Neural progenitor cell (in vitro differentiated cells): ENCODE measurements at regions not wholly inside any gene's neighbourhood (a gene's known extent, or its start where the extent isn't known, plus 50 kb on each side); places are given as distances from the start of the nearest gene placed in this dataset.

Experiments
- EZH2 ChIP-seq: fragments of 200-600 bp; sonication (generic); IDR thresholded peaks from 2 replicates; pipeline ENCODE4 v1.6.1; 2017; ENCODE audit warnings: antibody characterized with exemption, mild to moderate bottlenecking, moderate library complexity
- EZH2phosphoT487 ChIP-seq: fragments of 200-600 bp; sonication (generic); IDR thresholded peaks from 2 replicates; pipeline ENCODE4 v1.6.1; 2017; ENCODE audit warnings: antibody characterized with exemption
- TF ChIP-seq, protein P1 (sequence below): fragments of 200-600 bp; sonication (generic); IDR thresholded peaks from 2 replicates; pipeline ENCODE4 v1.5.1; 2017; ENCODE audit warnings: antibody characterized with exemption, mild to moderate bottlenecking

DNA sequence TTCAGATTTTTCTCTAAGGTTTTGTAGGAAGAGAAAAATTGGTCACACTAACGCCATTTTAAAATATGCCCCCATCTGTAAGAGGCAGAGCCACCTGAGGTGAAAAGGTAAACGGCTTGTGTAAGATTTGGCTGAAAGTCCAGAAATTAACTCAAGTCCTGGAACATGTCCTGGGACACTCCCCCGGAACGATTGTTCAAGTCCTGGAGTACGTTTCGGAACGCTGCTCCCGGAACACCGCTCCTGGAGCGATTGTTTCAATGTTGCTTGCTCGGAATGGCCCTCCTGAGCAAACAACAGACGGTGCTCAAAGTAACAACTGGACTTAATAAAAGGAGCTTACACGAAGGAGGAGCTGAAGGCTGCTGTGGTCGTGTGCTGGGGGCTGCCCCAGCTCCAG lies 796.5 kb upstream of the SLIT2 start:
- TF ChIP-seq, protein P1, sequence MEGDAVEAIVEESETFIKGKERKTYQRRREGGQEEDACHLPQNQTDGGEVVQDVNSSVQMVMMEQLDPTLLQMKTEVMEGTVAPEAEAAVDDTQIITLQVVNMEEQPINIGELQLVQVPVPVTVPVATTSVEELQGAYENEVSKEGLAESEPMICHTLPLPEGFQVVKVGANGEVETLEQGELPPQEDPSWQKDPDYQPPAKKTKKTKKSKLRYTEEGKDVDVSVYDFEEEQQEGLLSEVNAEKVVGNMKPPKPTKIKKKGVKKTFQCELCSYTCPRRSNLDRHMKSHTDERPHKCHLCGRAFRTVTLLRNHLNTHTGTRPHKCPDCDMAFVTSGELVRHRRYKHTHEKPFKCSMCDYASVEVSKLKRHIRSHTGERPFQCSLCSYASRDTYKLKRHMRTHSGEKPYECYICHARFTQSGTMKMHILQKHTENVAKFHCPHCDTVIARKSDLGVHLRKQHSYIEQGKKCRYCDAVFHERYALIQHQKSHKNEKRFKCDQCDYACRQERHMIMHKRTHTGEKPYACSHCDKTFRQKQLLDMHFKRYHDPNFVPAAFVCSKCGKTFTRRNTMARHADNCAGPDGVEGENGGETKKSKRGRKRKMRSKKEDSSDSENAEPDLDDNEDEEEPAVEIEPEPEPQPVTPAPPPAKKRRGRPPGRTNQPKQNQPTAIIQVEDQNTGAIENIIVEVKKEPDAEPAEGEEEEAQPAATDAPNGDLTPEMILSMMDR: no peak
- TF ChIP-seq EZH2 (no peak), EZH2phosphoT487 (no peak)
